IgD-negative memory B cell (primary cell): ENCODE measurements at regions not wholly inside any gene's neighbourhood (a gene's known extent, or its start where the extent isn't known, plus 50 kb on each side); places are given as distances from the start of the nearest gene placed in this dataset.
"Not testable (repeated sequence)": the region's sequence is repeated elsewhere in the genome, so short reads cannot be mapped to it uniquely, and the experiment has no call there.

Experiments used
- H3K27ac Mint-ChIP-seq, 3 donors: one replicate each; pipeline ENCODE4 v1.8.0; 2020 to 2022; ENCODE audit warnings: mild to moderate bottlenecking in 3 of 3, mixed read lengths in 3 of 3, moderate library complexity in 1 of 3
- H3K27me3 Mint-ChIP-seq: one replicate; pipeline ENCODE4 v1.8.0; 2021; ENCODE audit warnings: mixed read lengths
- H3K36me3 Mint-ChIP-seq: one replicate; pipeline ENCODE4 v1.8.0; 2020; ENCODE audit warnings: mild to moderate bottlenecking, mixed read lengths
- H3K4me1 Mint-ChIP-seq, 3 donors: one replicate each; pipeline ENCODE4 v1.8.0; 2020 to 2022; ENCODE audit warnings: mixed read lengths in 3 of 3, mild to moderate bottlenecking in 1 of 3
- H3K4me3 Mint-ChIP-seq, 4 donors: one replicate each; pipeline ENCODE4 v1.8.0; 2020 to 2022; ENCODE audit warnings: mild to moderate bottlenecking in 4 of 4, mixed read lengths in 4 of 4, moderate library complexity in 3 of 4
- H3K9me3 Mint-ChIP-seq, 3 donors: one replicate each; pipeline ENCODE4 v1.8.0; 2020 to 2021; ENCODE audit warnings: mixed read lengths in 3 of 3, mild to moderate bottlenecking in 1 of 3

DNA sequence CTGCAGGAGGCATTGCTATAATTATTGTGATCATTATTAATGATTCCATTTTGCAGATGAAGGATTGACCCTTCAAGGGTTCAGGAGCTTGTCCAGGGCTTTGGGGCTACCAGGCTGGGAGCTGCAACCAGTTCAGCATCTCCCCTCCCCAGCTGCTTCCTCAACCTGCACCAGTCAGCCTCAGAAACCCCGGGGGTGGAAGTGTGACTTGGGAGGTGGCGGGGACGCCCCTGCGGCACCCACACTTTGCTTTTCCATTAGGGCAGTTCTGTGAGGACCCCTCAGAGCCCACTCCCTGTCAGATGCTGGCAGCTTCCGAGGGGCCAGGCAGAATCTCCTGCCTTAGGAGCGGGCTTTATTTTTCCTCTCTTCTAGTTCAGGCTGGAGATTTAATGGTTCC is 85.6 kb downstream of the OLFM1 start:
- no peak overlapping the region for H3K4me3 Mint-ChIP-seq
- no peaks in the 10 kb centered on the region for H3K36me3 Mint-ChIP-seq
- no peak overlapping the region for H3K27ac Mint-ChIP-seq
- H3K27me3 Mint-ChIP-seq = no peaks in the 10 kb centered on the region
- H3K4me1 Mint-ChIP-seq = no peaks in the 10 kb centered on the region
- peaks cover 0 to 3% (median 3%) of the 10 kb centered on the region in 3 donors for H3K9me3 Mint-ChIP-seq

DNA sequence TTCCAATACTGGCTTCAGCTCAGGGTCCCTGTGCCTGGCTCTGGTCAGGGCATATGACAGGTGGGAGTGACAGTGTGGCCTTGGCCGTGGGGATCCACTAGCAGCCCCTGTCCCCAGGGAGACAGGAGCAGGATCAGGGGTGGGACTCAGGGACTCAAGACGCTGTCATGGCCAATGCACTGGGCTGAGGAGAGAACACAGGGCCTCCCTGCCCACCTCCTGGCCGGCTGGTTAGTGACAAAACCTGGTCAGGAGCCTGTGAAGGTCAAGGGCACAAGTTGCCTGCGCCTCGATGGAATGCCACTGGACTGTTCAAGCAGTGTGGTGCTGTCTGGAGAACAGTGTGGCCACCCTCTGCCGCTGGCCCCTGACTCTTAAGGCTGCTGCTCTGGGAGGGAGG is 86.8 kb downstream of the OLFM1 start:
- Mint-ChIP-seq H3K4me3 (no peak overlapping the region), H3K36me3 (no peaks in the 10 kb centered on the region), H3K4me1 (no peaks in the 10 kb centered on the region), H3K27me3 (no peaks in the 10 kb centered on the region), H3K27ac (no peak overlapping the region), H3K9me3 (peaks cover 0 to 3% (median 3%) of the 10 kb centered on the region in 3 donors)

DNA sequence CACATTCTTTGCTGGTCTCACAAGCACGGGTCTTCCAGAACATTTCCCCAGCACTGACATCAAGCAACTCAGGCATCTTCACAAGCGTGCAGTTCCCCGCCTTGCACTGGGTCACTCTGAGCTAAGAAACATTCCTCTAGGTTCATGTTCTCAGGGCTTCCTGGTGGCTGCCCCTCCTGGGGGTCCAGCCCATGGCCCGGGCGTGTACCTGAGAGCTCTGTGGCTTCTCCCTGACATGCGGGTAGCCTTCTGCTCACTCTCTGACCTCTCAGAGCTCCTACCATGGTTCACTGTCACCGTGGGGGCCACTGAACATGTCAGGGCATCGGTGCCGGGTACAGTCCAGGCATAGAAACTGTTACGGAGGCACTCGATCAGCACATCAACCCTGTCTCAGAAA is 87.5 kb downstream of the OLFM1 start:
- Mint-ChIP-seq H3K27me3 (no peaks in the 10 kb centered on the region), H3K36me3 (no peaks in the 10 kb centered on the region), H3K27ac (no peak overlapping the region)

DNA sequence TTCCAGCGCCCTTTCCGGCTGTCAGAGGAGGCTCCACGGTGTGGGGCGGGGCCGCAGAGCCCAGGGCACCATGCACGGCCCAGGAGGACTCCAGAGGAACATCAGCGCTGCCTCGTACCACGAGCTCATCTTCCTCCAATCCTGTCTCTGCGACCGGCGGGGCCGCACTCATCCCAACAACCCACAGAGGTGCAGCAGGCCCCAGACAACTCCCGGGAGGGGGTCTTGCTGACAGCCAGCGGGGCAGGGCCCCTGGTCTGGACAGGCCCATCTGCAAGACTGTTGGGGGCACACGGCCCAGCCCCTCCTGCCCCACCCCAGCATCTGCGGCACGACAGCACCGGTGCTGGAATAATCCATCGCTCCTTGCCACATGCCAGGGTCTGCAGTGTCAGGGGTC is 88.8 kb downstream of the OLFM1 start:
- Mint-ChIP-seq H3K27me3 (no peaks in the 10 kb centered on the region), H3K27ac (peak overlapping the region in 1 of 3 donors; percentile 57), H3K9me3 (no peaks in the 10 kb centered on the region), H3K4me3 (no peak overlapping the region), H3K4me1 (no peaks in the 10 kb centered on the region), H3K36me3 (no peaks in the 10 kb centered on the region)

More for the DNA sequence above, 87.5 kb downstream of the OLFM1 start:
- Mint-ChIP-seq H3K4me3 (no peak overlapping the region), H3K9me3 (peaks cover 0 to under 1% (median under 1%) of the 10 kb centered on the region in 3 donors), H3K4me1 (no peaks in the 10 kb centered on the region)

DNA sequence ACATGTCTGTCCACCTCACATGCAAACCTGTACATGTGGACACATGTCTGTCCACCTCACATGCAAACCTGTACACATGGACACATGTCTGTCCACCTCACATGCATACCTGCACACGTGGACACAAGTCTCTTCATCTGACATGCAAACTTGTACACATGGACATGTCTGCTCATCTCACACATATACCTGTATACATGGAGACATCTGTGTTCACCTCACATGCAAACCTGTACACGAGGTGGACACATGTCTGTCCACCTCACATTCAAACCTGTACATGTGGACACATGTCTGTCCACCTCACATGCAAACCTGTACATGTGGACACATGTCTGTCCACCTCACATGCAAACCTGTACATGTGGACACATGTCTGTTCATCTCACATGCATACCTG is 90.1 kb downstream of the OLFM1 start:
- not testable (repeated sequence) for H3K27ac Mint-ChIP-seq, H3K36me3 Mint-ChIP-seq, H3K9me3 Mint-ChIP-seq, H3K27me3 Mint-ChIP-seq, H3K4me3 Mint-ChIP-seq, H3K4me1 Mint-ChIP-seq

DNA sequence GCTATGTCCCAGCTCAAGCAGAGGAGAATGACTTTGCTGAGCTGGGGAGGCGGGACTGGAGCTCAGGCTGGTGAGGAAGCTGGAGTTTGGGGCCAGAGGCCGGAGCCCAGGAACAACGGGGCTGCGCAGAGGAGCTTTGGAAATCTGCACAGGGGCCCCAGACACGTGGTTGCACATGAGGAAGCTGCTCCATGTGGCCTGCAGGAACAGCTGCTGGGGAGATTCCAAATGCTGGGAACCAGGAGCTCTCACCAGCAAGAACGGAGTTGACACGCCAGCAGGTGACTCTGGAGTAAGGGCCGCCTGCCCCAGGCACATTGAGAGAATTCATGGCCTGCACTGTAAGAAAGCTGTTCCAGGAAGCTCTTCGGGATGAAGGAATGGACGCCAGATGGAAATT is 91.0 kb downstream of the OLFM1 start:
- no peak overlapping the region for H3K4me3 Mint-ChIP-seq
- H3K27me3 Mint-ChIP-seq = no peaks in the 10 kb centered on the region
- no peak overlapping the region for H3K27ac Mint-ChIP-seq
- no peaks in the 10 kb centered on the region for H3K4me1 Mint-ChIP-seq
- H3K36me3 Mint-ChIP-seq = no peaks in the 10 kb centered on the region
- H3K9me3 Mint-ChIP-seq = no peaks in the 10 kb centered on the region

DNA sequence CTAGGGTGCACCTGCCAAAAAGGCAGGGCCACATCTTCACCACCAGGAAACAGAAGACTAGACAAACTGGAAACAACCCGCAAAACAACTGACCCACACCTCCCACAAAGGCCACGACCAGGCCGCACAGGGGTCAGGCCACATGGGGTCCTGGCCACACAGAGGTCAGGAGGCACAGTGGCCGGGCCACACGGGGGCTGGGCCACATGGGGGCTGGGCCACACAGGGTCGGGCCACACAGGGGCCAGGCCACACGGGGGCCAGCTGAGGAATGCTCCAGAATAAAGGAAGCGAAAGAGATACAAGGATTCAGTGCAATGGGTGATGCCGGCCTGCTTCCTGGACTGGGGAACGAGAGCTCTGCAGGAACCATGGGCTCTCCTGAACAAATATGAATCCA is 91.6 kb downstream of the OLFM1 start:
- no peaks in the 10 kb centered on the region for H3K4me1 Mint-ChIP-seq
- H3K27me3 Mint-ChIP-seq = no peaks in the 10 kb centered on the region
- no peaks in the 10 kb centered on the region for H3K9me3 Mint-ChIP-seq
- H3K27ac Mint-ChIP-seq = no peak overlapping the region
- H3K36me3 Mint-ChIP-seq = no peaks in the 10 kb centered on the region
- H3K4me3 Mint-ChIP-seq = no peak overlapping the region

DNA sequence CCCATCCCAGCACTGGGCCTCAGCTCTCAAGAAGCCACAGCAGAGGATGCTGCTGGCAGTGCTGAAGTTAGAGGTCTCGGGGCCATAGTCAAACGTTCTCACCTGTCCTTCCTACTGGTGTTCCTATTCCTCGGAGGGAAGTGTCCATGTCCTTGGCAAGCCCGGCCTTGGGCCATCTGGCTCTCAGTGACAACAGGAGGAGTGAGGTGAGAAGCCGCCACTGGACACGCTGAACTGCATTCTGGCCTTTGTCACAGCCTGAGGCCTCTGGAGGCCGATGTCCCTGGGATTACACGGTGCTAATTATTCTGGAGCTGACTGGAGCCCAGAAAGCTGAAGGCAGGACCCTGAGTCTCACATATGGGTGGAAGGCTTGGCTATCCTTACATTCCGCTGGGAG is 92.5 kb downstream of the OLFM1 start:
- H3K9me3 Mint-ChIP-seq = no peaks in the 10 kb centered on the region
- H3K4me1 Mint-ChIP-seq = no peaks in the 10 kb centered on the region
- no peaks in the 10 kb centered on the region for H3K27me3 Mint-ChIP-seq
- H3K4me3 Mint-ChIP-seq = no peak overlapping the region
- no peak overlapping the region for H3K27ac Mint-ChIP-seq
- no peaks in the 10 kb centered on the region for H3K36me3 Mint-ChIP-seq

DNA sequence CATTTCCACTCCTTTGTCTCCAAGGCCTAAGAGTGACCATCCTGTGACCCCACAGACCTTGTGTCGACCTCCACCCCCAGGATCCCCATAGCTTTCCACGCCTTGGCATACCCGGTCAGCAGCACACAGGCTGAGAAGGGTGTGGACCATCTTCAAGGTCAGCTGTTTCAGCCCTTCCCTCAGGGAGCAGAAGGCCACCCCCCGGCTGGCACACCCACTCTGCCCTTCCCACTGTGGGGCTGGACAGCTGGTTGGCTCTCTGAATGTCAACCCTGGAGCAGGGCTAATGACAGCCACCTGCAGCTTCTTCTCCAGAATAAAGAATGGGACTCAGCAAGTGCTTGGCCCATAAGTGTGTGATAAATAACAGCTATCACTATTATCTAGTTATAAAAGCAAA is 93.1 kb downstream of the OLFM1 start:
- Mint-ChIP-seq H3K9me3 (no peaks in the 10 kb centered on the region), H3K36me3 (no peaks in the 10 kb centered on the region), H3K4me1 (no peaks in the 10 kb centered on the region), H3K27ac (no peak overlapping the region), H3K27me3 (no peaks in the 10 kb centered on the region), H3K4me3 (no peak overlapping the region)

DNA sequence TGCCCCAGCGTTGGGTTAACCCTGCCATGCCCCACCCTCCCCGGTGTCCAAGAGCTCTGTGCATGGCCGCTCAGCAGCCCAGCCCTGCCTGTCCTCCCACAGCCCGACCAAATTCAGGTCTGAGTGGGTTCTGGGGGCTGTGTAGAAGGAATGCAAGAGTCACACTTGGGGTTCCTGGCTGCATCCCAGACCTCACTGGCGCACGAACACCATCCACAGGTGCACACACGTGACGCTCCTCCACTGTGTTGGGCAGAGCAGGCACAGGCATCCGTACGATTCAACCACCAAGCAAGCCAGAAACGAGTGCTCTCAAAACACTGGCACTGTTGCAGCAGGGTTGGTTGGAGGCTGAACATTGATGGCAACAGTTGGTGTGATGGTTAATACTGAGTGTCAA is 93.9 kb downstream of the OLFM1 start:
- Mint-ChIP-seq H3K4me3 (no peak overlapping the region), H3K27me3 (no peaks in the 10 kb centered on the region), H3K36me3 (no peaks in the 10 kb centered on the region), H3K27ac (no peak overlapping the region), H3K9me3 (no peaks in the 10 kb centered on the region), H3K4me1 (no peaks in the 10 kb centered on the region)

DNA sequence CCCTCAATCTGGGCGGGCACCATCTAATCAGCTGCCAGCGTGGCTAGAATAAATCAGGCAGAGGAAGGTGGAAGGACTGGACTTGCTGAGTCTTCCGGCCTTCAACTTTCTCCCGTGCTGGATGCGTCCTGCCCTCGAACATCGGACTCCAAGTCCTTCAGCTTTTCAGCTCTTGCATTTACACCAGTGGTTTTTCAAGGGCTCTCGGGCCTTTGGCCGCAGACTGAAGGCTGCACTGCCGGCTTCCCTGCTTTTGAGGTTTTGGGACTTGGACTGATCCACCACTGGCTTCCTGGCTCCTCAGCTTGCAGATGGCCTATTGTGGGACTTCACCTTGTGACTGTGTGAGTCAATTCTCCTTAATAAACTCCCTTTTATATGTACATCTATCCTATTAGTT is 94.4 kb downstream of the OLFM1 start:
- H3K27me3 Mint-ChIP-seq, H3K4me3 Mint-ChIP-seq, H3K9me3 Mint-ChIP-seq, H3K36me3 Mint-ChIP-seq, H3K27ac Mint-ChIP-seq, H3K4me1 Mint-ChIP-seq: not testable (repeated sequence)

DNA sequence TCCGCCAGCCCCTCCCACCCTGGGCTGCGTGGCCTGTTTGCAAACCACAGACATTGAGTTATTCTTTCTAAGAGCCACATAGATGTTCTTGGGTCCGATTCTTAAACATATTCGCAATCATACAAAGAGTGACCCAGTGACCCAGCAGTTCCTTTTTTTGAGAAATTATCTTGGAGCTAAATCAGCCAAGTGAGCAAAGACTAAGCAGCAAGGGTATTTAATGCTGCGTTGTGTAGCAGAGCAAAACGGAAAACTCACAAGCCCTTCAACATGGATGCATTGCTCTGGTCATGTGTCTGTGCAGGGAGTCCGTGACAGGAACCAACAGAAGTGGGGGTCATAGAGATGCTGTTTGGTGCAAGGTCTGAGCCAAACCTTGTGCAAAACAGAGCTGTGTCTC is 95.6 kb downstream of the OLFM1 start:
- Mint-ChIP-seq H3K27ac (no peak overlapping the region), H3K36me3 (peaks cover 2% of the 10 kb centered on the region), H3K9me3 (no peaks in the 10 kb centered on the region), H3K27me3 (peaks cover 2% of the 10 kb centered on the region), H3K4me1 (no peaks in the 10 kb centered on the region), H3K4me3 (no peak overlapping the region)

DNA sequence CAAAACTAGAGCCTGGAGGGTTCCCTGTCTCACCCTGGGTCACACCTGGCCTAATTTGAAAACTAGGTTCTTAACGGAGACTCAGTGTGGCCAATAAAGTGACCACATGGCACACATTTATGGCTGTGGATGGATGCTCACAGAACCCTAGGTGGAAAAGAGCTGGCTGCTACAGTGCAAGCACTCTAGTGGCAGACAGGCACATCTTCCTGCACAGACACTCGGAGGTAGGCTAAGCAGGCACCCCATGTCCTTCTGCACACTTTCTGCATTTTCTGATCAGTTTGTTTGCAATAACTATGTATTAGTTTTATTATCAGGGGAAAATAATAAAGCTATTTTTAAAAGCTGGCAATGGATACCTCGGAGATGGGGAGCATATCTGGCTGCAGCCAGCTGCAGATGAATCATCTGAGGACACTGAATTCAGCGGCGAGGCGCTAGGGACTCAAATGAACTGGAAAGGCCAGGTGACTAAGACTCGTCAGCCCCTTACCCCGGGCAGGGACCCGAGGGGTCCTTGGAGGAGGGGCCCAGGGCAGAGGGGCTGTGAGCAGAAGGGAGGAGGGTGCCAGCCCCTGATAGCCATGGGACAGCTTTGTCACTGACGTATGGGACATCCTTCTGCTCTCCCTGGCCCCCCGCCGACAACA is 96.2 kb downstream of the OLFM1 start:
- no peaks in the 10 kb centered on the region for H3K4me1 Mint-ChIP-seq
- H3K27ac Mint-ChIP-seq = no peak overlapping the region
- H3K36me3 Mint-ChIP-seq = peaks cover 2% of the 10 kb centered on the region
- H3K27me3 Mint-ChIP-seq = peaks cover 2% of the 10 kb centered on the region
- no peak overlapping the region for H3K4me3 Mint-ChIP-seq
- H3K9me3 Mint-ChIP-seq = no peaks in the 10 kb centered on the region

DNA sequence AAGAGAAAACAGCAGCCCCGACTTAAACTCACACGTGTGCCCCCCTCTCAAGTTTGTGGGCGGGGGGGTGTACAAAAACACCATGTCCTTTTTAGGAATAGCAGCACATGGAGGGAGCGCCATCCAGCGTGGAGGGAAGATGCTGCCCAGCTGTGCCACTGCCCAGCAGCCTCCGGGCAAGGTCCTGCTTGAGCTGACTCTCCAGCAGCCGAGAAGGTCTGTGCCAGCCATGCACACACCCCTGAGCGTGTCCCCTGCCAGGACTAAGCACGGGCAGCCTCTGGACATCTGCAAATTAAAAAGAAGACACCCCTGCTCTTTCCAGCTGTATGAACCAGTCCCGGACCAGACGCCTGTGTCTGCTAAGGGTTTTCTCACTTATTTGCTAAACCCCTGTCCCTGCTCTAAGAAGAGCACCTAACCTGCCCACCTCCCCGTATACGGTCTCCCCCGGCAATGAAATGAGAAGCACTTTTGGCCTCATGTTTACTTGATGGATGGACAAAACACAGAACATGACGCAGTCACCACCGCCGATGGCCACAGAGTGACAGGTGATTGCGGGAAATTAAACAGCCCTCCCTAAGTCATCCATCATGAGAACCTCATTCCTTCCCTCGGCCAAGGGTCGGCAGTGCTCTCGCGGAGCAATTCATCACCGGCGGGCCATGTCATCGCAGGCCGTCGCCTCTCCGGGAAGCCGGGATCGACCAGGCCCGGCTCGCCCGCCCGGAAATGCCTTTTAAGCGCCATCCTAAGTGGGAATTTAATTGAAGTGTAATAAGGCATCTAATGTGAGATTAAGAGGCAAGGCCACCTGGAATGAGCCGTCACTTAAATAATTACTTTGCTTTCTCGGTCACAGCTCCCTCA is 96.9 kb downstream of the OLFM1 start:
- no peaks in the 10 kb centered on the region for H3K9me3 Mint-ChIP-seq
- H3K4me1 Mint-ChIP-seq = no peaks in the 10 kb centered on the region
- no peak overlapping the region for H3K27ac Mint-ChIP-seq
- peak overlapping the region in 1 of 4 donors; percentile 37 for H3K4me3 Mint-ChIP-seq
- peaks cover 2% of the 10 kb centered on the region for H3K36me3 Mint-ChIP-seq
- peaks cover 2% of the 10 kb centered on the region for H3K27me3 Mint-ChIP-seq

DNA sequence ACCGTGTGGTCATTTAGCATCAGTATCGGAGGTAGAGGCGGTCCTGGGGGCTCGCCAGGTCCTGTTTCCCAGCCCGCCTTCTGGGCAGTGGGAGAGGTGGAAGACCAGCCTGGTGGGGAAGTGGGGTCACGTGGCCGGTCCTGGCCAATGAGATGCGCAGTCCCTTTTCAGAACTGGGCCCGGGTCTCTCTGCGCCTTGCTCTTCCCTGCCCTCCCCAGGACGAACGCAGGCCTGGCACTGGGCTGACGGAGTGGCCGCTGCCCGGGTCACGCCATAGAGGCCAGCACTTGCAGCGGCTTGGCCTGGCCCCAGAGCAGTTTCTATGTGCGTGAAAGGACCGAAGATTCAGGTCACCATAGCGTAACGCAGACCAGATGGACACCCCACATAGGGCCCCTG is 97.6 kb downstream of the OLFM1 start:
- H3K27ac Mint-ChIP-seq = no peak overlapping the region
- H3K4me1 Mint-ChIP-seq = no peaks in the 10 kb centered on the region
- peak overlapping the region in 1 of 4 donors; percentile 37 for H3K4me3 Mint-ChIP-seq
- peaks cover 2% of the 10 kb centered on the region for H3K27me3 Mint-ChIP-seq
- H3K36me3 Mint-ChIP-seq = peaks cover 2% of the 10 kb centered on the region
- H3K9me3 Mint-ChIP-seq = no peaks in the 10 kb centered on the region
